Kidney (tissue), 13 donors: ENCODE measurements at regions not wholly inside any gene's neighbourhood (a gene's known extent, or its start where the extent isn't known, plus 50 kb on each side); places are given as distances from the start of the nearest gene placed in this dataset.

Experiments
- DNase-seq, 5 donors: peaks; one replicate each; pipeline ENCODE4 v3.0.0-alpha.2; 2013 to 2020
- FAIRE-seq: peaks from 2 replicates; lab custom pipeline; 2012; peaks lifted over from hg19 to GRCh38; lab: Jason Lieb, UNC
- H3K27ac ChIP-seq, 2 donors: one replicate each; pipeline ENCODE4 v1.7.0; 2013; ENCODE audit warnings: low read depth in 2 of 2, low read length in 2 of 2, inconsistent platforms in 1 of 2
- H3K27me3 ChIP-seq: one replicate; pipeline ENCODE4 v1.7.1; 2013; ENCODE audit warnings: low read length, inconsistent platforms; ENCODE audit not compliant: control insufficient read depth, insufficient read depth
- H3K36me3 ChIP-seq, 3 donors: one replicate each; pipeline versions ENCODE4 v1.7.0 to v1.7.1; 2013; ENCODE audit warnings: low read length in 3 of 3, control low read depth in 1 of 3, inconsistent platforms in 1 of 3; ENCODE audit not compliant: insufficient read depth in 3 of 3, control insufficient read depth in 2 of 3
- H3K4me1 ChIP-seq, 3 donors: one replicate each; pipeline versions ENCODE4 v1.7.0 to v1.7.1; 2013; ENCODE audit warnings: low read length in 3 of 3, inconsistent platforms in 1 of 3, low read depth in 1 of 3; ENCODE audit not compliant: control insufficient read depth in 2 of 3, insufficient read depth in 2 of 3
- H3K4me3 ChIP-seq, 3 donors: one replicate each; pipeline versions ENCODE4 v1.7.0 to v1.8.1; 2013; ENCODE audit warnings: low read length in 3 of 3, control low read depth in 1 of 3, inconsistent platforms in 1 of 3
- H3K9ac ChIP-seq, 3 donors: one replicate each; pipeline versions ENCODE4 v1.7.0 to v1.7.1; 2013; ENCODE audit warnings: low read length in 3 of 3, control low read depth in 1 of 3, inconsistent platforms in 1 of 3
- H3K9me3 ChIP-seq, 3 donors: one replicate each; pipeline versions ENCODE4 v1.7.0 to v1.7.1; 2013; ENCODE audit warnings: low read length in 3 of 3, control low read depth in 1 of 3, inconsistent platforms in 1 of 3; ENCODE audit not compliant: control insufficient read depth in 2 of 3, insufficient read depth in 1 of 3
- intact Hi-C: fragments of 100-400 bp; cut with DNase I; formaldehyde crosslinking; loops from one replicate; pipeline ENCODE4 v1.11.1; 2022
- TF ChIP-seq, protein P1 (sequence below): IDR thresholded peaks from 3 replicates; pipeline ENCODE4 v1.5.1; 2012; ENCODE audit warnings: mild to moderate bottlenecking, moderate library complexity, borderline replicate concordance; ENCODE audit not compliant: insufficient read depth; ENCODE audit errors: extremely low read depth
- donor health status: control.
- donor health status: control.
- donor health status: control.
- donor health status: control.
- donor health status: control.
- donor health status: DM: yes; HTN: yes; CAD: no.
- donor health status: Normal renal cell carcinoma (clear cell type).

DNA sequence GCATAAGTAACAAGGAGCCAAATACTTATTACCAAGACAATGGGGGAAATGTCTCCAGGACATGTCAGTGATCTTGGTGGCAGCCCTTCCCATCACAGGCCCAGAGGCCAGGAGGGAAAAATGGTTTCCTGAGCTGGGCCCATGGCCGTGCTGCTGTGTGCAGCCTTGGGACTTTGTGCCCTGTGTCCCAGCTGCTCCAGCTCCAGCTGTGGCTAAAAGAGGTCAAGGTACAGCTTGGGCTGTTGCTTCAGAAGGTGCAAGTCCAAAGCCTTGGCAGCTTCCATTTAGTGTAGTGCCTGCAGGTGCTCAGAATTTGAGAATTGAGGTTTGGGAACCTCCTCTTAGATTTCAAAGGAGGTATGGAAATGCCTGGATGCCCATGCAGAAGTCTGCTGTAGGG lies 212.3 kb upstream of the DCN start:
- Histone ChIP-seq H3K9ac (no peak overlapping the region), H3K27ac (no peak overlapping the region), H3K4me3 (no peak overlapping the region), H3K9me3 (no peaks in the 10 kb centered on the region), H3K27me3 (no peaks in the 10 kb centered on the region), H3K4me1 (no peaks in the 10 kb centered on the region), H3K36me3 (no peaks in the 10 kb centered on the region)
- intact Hi-C loops = loop anchor here (10.0 kb wide), 1 partner anchor 530 kb away; no protein-coding TSS in a partner anchor
- DNase-seq (no peak), FAIRE-seq (no peak)
- TF ChIP-seq, protein P1, sequence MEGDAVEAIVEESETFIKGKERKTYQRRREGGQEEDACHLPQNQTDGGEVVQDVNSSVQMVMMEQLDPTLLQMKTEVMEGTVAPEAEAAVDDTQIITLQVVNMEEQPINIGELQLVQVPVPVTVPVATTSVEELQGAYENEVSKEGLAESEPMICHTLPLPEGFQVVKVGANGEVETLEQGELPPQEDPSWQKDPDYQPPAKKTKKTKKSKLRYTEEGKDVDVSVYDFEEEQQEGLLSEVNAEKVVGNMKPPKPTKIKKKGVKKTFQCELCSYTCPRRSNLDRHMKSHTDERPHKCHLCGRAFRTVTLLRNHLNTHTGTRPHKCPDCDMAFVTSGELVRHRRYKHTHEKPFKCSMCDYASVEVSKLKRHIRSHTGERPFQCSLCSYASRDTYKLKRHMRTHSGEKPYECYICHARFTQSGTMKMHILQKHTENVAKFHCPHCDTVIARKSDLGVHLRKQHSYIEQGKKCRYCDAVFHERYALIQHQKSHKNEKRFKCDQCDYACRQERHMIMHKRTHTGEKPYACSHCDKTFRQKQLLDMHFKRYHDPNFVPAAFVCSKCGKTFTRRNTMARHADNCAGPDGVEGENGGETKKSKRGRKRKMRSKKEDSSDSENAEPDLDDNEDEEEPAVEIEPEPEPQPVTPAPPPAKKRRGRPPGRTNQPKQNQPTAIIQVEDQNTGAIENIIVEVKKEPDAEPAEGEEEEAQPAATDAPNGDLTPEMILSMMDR = no peak

DNA sequence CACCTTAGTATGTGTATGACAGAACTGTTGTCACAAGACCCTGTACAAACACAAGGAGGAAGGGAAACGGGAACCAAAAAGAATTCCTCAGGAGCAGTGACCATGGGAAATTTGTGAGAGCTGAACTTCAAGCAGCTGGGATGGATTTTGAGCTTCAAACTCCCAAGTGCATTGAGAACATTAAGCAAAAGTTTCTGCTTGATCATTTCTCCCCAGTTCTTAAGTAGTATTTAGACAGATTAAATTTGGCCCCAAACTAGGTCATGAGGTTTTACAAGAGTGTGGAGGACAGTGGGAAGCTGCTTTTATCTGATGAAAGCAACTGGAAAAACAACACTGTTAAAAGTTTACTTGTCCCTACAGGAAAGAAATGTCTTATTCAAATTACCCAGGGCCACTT lies 206.0 kb upstream of the DCN start:
- H3K36me3 ChIP-seq = no peaks in the 10 kb centered on the region
- H3K27me3 ChIP-seq = no peaks in the 10 kb centered on the region
- H3K4me3 ChIP-seq = no peak overlapping the region
- TF ChIP-seq, protein P1 = no peak
- no peak overlapping the region for H3K9ac ChIP-seq
- no peaks in the 10 kb centered on the region for H3K9me3 ChIP-seq
- DNase-seq = peak in 3 of 5 donors; percentile 50 to 90 (median 86)
- FAIRE-seq = no peak
- intact Hi-C loops = no loop called here
- H3K27ac ChIP-seq = peak overlapping the region; percentile 25 to 49
- peaks cover 0 to 5% (median 2%) of the 10 kb centered on the region in 3 donors for H3K4me1 ChIP-seq

DNA sequence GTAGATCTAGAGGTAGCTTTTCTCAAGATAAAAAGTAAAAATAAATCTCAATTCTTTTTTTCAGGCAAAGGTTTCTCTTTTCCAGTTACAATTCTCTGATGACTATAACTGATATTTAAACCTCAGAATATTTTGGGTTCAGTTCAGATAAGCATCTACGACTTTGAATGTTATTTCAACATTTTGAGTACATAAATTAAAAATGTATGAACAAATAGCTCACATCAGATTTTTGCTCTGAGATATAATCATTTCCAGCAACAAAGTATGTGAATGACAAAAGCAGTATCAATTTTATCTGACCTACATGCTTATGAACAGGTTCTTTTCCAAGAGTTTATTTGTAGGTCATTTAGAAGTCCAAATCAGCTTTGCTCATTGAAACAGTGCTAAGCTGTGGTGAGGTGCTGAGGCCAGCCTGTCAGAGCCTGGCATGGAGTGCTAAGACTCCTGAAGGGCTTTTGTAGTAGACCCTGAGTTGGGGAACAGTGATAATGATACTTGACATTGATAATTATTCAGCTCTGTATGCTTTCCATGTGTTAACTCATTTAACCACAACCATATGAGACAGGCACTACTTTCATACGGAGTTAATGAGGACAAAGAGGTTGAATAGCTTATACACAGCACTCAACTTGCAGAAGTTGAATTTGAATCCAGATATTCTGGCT lies 205.0 kb upstream of the DCN start:
- peak overlapping the region in 1 of 2 donors; percentile 35 for H3K27ac ChIP-seq
- H3K36me3 ChIP-seq = no peaks in the 10 kb centered on the region
- intact Hi-C loops = no loop called here

More for the DNA sequence above, 205.0 kb upstream of the DCN start:
- Histone ChIP-seq H3K9ac (no peak overlapping the region), H3K27me3 (no peaks in the 10 kb centered on the region), H3K9me3 (no peaks in the 10 kb centered on the region), H3K4me3 (no peak overlapping the region), H3K4me1 (peaks cover 0 to 5% (median 2%) of the 10 kb centered on the region in 3 donors)
- DNase-seq (no peak), FAIRE-seq (no peak)
- TF ChIP-seq, protein P1 = no peak
